ENCODE measurements at regions not wholly inside any gene's neighbourhood (a gene's known extent, or its start where the extent isn't known, plus 50 kb on each side); places are given as distances from the start of the nearest gene placed in this dataset.
"Not testable (repeated sequence)": the region's sequence is repeated elsewhere in the genome, so short reads cannot be mapped to it uniquely, and the experiment has no call there.

DNA sequence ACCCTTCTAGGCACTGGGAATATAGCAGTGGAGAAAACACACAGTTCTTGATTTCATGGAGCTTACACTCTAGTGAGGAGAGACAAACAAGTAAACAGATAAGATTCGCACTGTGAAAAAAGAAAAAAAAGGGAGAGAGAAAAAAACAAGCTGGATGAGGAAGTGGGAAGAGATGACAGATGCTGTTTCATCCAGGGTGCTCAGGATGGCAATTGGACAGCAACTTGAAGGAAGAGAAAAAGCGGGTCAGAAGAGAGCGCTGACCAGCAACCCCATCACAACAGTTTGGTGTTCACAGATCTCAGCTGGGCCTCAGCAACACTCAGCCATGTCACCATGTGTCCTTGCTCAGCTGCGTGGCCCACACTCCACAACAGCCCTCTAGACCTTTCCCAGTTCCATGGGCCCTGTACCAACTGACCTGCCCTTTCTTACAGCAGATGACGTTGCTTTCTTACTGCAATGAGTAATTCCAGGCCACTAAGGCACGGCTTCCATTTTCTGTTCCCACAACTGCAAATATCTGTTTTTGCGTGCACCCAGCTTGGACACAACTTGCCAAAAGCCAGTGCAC lies 230.8 kb downstream of the MEX3B start:
- Mint-ChIP-seq H3K36me3 (ENCODE audit: low read depth) (no peaks in the 10 kb centered on the region), H3K9me3 (no peaks in the 10 kb centered on the region), H3K27ac (no peak overlapping the region), H3K4me1 (ENCODE audit: low read depth) (no peaks in the 10 kb centered on the region), H3K27me3 (peaks cover 22% of the 10 kb centered on the region), H3K4me3 (no peak overlapping the region)
- no peak for DNase-seq

DNA sequence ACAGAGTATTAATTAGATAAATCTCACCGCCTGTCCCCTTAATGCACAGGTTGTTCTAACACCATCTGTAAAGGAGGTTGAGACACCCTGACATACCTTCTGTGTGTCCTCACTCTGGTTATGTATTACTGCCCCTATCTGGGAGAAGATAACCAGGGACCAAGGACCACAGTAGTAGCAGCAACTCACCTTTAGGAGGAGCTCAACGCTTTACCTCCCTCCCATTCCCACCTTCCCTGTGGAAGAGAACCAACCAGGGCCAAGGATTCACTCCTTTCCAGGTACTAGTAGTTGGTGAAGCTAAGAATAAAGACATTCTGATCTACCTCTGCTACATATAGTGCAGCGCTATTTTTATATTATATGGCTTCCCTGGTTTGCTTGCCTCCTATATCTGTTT lies 232.6 kb downstream of the MEX3B start:
- H3K36me3 Mint-ChIP-seq (ENCODE audit: low read depth) = no peaks in the 10 kb centered on the region
- H3K4me1 Mint-ChIP-seq (ENCODE audit: low read depth) = no peaks in the 10 kb centered on the region
- no peak overlapping the region for H3K27ac Mint-ChIP-seq
- H3K9me3 Mint-ChIP-seq = no peaks in the 10 kb centered on the region
- H3K4me3 Mint-ChIP-seq = no peak overlapping the region
- no peak for DNase-seq
- peaks cover 12% of the 10 kb centered on the region for H3K27me3 Mint-ChIP-seq

DNA sequence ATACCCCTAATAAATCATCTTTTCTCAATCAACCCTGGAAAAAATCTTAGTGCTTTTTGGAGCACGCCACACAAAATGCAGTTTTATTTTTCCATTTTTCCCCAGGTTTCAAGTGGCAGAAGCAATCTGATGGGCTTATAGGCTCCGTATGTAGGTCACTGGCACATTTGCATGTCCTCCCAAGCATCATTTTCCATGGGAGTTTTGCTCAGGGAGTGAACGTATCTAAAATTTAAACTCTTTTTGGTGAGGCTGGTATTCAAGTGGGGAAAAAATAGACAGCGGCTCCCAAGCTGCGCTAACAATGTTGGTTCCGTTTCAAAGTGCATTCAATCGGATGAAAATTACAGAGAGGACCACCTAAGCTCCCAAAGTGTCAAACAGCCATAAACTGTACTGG lies 233.4 kb downstream of the MEX3B start:
- H3K9me3 Mint-ChIP-seq = no peaks in the 10 kb centered on the region
- DNase-seq = no peak
- no peaks in the 10 kb centered on the region for H3K4me1 Mint-ChIP-seq (ENCODE audit: low read depth)
- H3K4me3 Mint-ChIP-seq = no peak overlapping the region
- H3K27me3 Mint-ChIP-seq = peaks cover 5% of the 10 kb centered on the region
- H3K36me3 Mint-ChIP-seq (ENCODE audit: low read depth) = no peaks in the 10 kb centered on the region
- H3K27ac Mint-ChIP-seq = no peak overlapping the region

DNA sequence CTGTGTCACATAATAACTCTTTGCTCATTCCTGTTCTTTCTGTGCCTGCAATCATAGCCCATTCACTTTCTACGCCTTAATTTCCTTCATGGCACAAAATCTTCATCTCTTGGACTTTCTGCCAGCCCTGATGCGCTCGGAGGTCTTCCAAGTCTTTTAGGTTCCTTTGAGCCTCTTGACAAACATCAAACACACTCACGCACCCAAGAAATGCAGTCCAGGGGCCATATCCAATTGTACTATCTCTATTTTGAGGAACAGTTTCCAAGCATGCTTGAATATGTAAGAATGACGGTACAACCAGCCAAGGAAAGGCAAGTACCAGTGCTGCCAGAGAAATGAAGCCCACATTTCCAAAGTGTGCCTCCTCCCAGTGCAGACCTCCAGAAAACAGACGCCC lies 234.1 kb downstream of the MEX3B start:
- H3K27me3 Mint-ChIP-seq = peaks cover 5% of the 10 kb centered on the region

DNA sequence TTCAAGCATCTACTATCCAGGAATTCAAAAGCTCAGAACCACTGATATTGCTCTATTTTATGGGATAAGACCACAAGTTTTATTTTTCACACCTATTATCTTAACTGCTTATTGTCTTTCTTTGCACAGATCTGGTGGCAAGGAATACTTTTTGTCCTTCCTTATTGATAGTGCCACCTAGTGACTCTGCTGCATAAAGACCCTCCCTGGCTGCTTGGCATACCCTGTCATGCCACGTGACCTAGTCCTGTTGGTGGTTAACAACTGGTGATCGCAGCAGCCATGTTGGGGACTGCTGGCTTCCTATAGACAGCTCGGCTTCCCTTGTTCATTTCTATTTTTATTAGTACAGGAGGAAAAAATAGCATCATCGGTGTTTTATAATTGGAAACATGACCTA lies 236.3 kb downstream of the MEX3B start:
- Mint-ChIP-seq H3K9me3 (no peaks in the 10 kb centered on the region), H3K27ac (no peak overlapping the region), H3K4me3 (no peak overlapping the region), H3K27me3 (peaks cover 5% of the 10 kb centered on the region), H3K36me3 (ENCODE audit: low read depth) (no peaks in the 10 kb centered on the region), H3K4me1 (ENCODE audit: low read depth) (no peaks in the 10 kb centered on the region)
- DNase-seq = no peak

More for the DNA sequence above, 234.1 kb downstream of the MEX3B start:
- Mint-ChIP-seq H3K27ac (no peak overlapping the region), H3K4me3 (no peak overlapping the region), H3K4me1 (ENCODE audit: low read depth) (no peaks in the 10 kb centered on the region), H3K9me3 (no peaks in the 10 kb centered on the region), H3K36me3 (ENCODE audit: low read depth) (no peaks in the 10 kb centered on the region)
- no peak for DNase-seq

DNA sequence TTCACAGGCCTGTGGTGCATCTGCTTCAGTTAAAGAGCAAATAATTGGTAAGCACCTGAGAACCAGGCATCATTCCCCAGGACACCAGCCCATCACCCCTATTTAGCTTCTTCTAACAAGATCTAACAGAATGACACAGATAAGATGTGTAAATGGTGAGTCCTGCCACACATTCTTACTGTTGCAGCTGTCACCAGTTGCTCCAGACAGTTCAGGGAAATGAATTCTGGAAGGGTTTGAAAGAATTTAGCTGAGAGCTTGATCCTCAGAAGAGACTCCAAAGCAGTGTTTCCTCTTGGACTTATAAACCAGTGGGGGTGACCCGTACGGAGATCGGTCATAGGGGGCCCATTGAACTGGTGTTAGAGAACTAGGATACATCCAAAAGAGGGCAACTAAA lies 238.0 kb downstream of the MEX3B start:
- no peaks in the 10 kb centered on the region for H3K9me3 Mint-ChIP-seq

DNA sequence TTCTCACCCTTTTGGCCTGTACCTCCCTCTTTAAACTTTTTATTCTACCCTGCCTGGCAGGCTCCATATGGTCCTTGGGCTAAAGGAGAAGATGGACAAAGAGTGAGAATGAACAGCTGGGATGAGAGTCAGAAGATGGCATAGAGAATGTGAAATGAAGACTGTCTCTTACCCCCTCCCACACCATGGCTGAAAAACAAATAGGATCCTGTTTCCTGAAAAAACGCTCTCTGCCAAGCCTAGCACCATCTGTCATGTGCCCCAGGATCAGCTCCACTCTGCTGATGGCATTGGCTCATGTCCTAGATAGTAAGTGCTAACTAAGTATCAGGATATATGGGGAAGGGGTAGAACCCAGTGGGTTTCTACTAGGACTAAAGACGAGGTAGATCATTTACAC lies 238.6 kb downstream of the MEX3B start:
- no peaks in the 10 kb centered on the region for H3K36me3 Mint-ChIP-seq (ENCODE audit: low read depth)
- H3K27ac Mint-ChIP-seq = no peak overlapping the region
- DNase-seq = no peak
- no peak overlapping the region for H3K4me3 Mint-ChIP-seq
- peaks cover 5% of the 10 kb centered on the region for H3K27me3 Mint-ChIP-seq
- no peaks in the 10 kb centered on the region for H3K4me1 Mint-ChIP-seq (ENCODE audit: low read depth)
- H3K9me3 Mint-ChIP-seq = no peaks in the 10 kb centered on the region

More for the DNA sequence above, 238.0 kb downstream of the MEX3B start:
- no peak for DNase-seq
- H3K4me1 Mint-ChIP-seq (ENCODE audit: low read depth) = no peaks in the 10 kb centered on the region
- no peak overlapping the region for H3K27ac Mint-ChIP-seq
- peaks cover 5% of the 10 kb centered on the region for H3K27me3 Mint-ChIP-seq
- no peaks in the 10 kb centered on the region for H3K36me3 Mint-ChIP-seq (ENCODE audit: low read depth)
- no peak overlapping the region for H3K4me3 Mint-ChIP-seq

DNA sequence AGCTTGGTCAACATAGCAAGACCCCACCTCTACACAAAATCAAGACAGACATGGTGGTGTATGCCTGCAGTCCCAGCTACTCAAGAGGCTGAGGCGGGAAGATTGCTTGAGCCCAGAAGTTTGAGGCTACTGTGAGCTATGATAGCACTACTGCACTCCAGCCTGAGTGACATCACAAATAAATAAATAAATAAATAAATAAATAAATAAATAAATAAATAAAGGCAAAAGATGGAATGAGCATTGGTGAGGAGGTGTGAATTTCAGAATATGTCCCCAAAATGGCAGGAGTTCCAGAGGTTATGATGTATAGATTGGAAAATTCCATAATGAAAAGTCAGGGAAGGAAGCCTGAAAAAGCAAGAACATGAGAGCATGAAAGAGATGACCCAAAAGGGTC lies 249.9 kb downstream of the MEX3B start:
- H3K9me3 Mint-ChIP-seq = no peaks in the 10 kb centered on the region
- H3K4me1 Mint-ChIP-seq (ENCODE audit: low read depth) = no peaks in the 10 kb centered on the region
- H3K27ac Mint-ChIP-seq = no peak overlapping the region
- no peaks in the 10 kb centered on the region for H3K36me3 Mint-ChIP-seq (ENCODE audit: low read depth)
- H3K27me3 Mint-ChIP-seq = no peaks in the 10 kb centered on the region
- H3K4me3 Mint-ChIP-seq = no peak overlapping the region
- DNase-seq = no peak

DNA sequence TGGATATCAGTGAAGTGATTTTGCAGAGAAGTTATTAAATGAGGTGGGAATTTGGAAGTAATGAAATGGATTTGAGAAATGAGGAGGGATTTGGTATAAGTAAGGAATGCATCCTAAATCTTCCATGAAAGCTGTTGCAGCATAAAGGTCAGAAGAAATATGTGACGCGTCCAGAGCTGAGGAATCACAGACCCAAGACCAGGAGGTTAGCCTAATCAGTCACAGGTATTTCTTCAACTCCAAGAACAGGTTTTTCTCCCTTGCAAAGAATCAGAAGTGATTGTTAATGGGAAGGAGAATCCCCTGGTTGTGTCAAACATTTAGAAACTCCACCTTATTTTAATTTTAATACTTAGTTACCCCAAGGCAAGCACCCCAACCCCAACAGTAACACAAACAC lies 253.2 kb downstream of the MEX3B start:
- no peak for DNase-seq
- peaks cover 8% of the 10 kb centered on the region for H3K27me3 Mint-ChIP-seq
- H3K4me3 Mint-ChIP-seq = no peak overlapping the region
- no peaks in the 10 kb centered on the region for H3K9me3 Mint-ChIP-seq
- no peaks in the 10 kb centered on the region for H3K36me3 Mint-ChIP-seq (ENCODE audit: low read depth)
- H3K4me1 Mint-ChIP-seq (ENCODE audit: low read depth) = no peaks in the 10 kb centered on the region
- no peak overlapping the region for H3K27ac Mint-ChIP-seq

DNA sequence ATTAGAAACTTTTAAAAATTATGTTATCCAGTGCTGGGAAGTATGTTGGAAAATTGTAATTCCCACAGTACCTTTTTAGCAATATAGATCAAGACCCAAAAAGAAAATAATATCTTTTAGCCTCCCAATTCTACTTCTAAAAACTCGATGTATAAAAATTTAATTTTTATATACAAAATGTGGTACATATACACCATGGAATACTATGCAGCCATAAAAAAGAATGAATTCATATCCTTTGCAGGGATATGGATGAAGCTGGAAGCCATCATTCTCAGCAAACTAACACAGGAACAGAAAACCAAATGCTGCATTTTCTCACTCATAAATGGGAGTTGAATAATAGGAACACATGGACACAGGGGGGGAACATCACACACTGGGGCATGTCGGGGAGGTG lies 254.5 kb downstream of the MEX3B start:
- DNase-seq; H3K4me1 Mint-ChIP-seq (ENCODE audit: low read depth); H3K36me3 Mint-ChIP-seq (ENCODE audit: low read depth); H3K27ac Mint-ChIP-seq; H3K9me3 Mint-ChIP-seq; H3K27me3 Mint-ChIP-seq; H3K4me3 Mint-ChIP-seq: not testable (repeated sequence)

DNA sequence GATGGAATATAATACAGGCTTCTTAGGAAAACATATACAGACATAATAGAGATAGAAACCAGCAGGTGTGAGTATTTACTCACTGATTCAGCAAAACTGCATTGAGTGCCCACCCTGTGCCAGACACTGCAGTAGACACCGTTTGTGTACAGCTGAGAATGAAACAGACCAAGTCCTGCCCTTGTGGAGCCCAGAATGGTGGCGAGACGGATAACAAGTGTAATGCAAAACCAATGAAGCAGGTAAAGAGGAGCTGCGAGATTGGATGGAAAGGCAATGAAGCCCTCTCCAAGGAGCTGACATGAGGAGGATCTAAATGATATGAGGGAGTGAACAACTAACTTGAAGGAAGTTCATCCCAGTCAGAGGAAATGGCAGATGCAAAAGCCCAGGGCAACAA lies 256.4 kb downstream of the MEX3B start:
- Mint-ChIP-seq H3K36me3 (ENCODE audit: low read depth) (no peaks in the 10 kb centered on the region), H3K4me3 (no peak overlapping the region), H3K9me3 (no peaks in the 10 kb centered on the region), H3K27me3 (peaks cover 16% of the 10 kb centered on the region), H3K4me1 (ENCODE audit: low read depth) (no peaks in the 10 kb centered on the region), H3K27ac (no peak overlapping the region)
- no peak for DNase-seq

DNA sequence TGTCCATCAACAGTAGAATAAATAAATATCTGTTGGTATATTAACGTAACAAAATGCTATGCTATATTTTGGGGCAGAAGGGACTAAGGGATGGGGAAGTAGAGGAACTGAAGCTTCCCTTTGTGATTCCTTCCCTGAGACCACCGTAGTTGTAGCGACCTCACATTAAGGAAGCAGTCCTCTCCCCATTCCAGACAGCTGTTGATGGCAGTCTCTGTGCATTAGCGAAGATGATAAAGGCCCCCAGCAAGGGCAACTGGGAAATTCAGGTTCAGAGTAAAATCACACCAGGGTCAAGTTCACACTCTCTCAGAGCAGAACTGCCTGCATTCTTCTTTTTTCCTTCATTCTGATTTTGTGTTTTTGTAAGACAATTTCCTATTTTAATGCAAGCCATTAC lies 259.0 kb downstream of the MEX3B start:
- no peaks in the 10 kb centered on the region for H3K36me3 Mint-ChIP-seq (ENCODE audit: low read depth)
- peaks cover 23% of the 10 kb centered on the region for H3K27me3 Mint-ChIP-seq
- H3K27ac Mint-ChIP-seq = no peak overlapping the region
- no peak for DNase-seq
- H3K4me1 Mint-ChIP-seq (ENCODE audit: low read depth) = no peaks in the 10 kb centered on the region
- no peaks in the 10 kb centered on the region for H3K9me3 Mint-ChIP-seq
- H3K4me3 Mint-ChIP-seq = no peak overlapping the region

DNA sequence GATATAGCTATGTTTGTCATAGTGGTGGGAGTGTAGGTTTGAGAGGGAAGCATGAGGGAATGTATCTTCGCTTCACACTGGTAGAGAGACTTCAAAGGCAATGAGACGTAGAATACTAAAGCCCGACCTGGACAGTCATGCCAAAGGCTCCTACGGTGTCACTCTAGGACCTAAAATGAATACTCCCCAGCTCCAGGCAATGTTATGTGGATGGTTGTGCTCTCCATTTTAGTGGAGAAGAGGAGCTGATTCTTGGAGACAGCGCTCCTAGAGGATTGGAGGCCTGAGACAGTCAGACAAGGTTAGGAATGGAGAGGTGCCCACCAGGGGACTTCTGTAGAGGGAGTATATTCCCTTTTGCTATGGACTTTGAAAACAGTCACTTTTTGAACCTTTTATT lies 260.1 kb downstream of the MEX3B start:
- no peaks in the 10 kb centered on the region for H3K36me3 Mint-ChIP-seq (ENCODE audit: low read depth)
- no peak for DNase-seq
- no peaks in the 10 kb centered on the region for H3K4me1 Mint-ChIP-seq (ENCODE audit: low read depth)
- H3K9me3 Mint-ChIP-seq = no peaks in the 10 kb centered on the region
- H3K27ac Mint-ChIP-seq = no peak overlapping the region
- no peak overlapping the region for H3K4me3 Mint-ChIP-seq
- H3K27me3 Mint-ChIP-seq = peaks cover 26% of the 10 kb centered on the region

DNA sequence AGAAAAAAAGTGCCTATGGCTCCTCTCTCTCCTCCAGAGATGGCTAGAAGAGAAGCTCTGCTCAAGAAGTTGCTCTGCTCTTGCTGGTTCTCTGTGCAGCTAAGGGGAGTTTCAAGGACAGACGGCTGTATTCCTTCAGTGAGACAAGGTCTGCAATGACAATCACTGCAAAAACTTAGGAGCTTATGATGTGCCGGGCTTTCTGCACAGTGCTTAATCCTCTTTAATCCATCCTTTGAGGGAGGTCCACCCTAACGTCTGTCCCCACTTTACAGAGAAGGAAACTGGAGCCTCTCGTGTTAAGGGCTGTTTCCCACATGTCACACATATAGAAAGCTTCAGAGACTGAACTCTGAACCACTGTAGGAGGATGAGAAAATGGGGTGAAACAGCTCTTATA lies 260.6 kb downstream of the MEX3B start:
- no peaks in the 10 kb centered on the region for H3K9me3 Mint-ChIP-seq
- H3K4me3 Mint-ChIP-seq = no peak overlapping the region
- H3K27ac Mint-ChIP-seq = no peak overlapping the region
- H3K4me1 Mint-ChIP-seq (ENCODE audit: low read depth) = no peaks in the 10 kb centered on the region
- H3K27me3 Mint-ChIP-seq = peaks cover 31% of the 10 kb centered on the region
- H3K36me3 Mint-ChIP-seq (ENCODE audit: low read depth) = no peaks in the 10 kb centered on the region
- DNase-seq = no peak

DNA sequence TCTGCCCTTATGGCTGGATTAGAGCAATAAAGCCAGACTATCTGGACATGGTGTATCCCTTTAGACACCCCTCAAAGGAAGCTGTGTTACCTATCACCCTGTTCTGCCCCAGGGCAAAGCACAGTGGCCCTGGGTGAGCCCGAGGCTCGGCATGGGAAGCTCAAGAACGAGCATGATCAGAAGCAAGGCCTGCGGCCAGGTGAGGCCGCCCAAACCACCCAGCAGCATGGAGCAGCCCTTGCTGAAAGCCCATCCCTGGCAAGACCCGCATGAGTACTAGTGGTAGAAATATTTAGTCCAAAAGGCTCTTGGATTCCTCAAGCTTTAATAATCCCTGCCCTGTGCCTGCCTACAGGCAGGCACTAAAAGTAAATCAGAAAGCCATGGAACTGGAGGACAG lies 261.1 kb downstream of the MEX3B start:
- Mint-ChIP-seq H3K9me3 (no peaks in the 10 kb centered on the region), H3K27ac (no peak overlapping the region), H3K4me1 (ENCODE audit: low read depth) (no peaks in the 10 kb centered on the region), H3K36me3 (ENCODE audit: low read depth) (no peaks in the 10 kb centered on the region), H3K27me3 (peaks cover 32% of the 10 kb centered on the region), H3K4me3 (no peak overlapping the region)
- no peak for DNase-seq

DNA sequence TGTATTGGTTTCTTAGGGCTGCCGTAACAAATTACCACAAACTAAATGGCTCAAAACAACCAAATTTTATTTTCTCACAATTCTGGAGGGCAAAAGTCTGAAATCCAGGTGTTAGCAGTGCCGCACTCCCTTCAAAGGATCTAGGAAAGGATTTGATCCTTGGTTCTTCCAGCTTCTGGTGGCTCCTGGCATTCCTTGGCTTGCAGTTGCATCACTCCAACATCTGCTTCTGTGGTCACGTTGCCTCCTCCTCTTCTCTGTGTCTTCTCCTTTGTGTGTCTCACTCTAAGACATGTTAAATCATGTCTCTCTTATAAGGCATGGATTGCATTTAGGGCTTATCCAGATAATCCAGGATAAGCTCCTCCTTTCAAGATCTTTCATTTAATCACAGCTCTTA lies 262.2 kb downstream of the MEX3B start:
- Mint-ChIP-seq H3K4me3 (no peak overlapping the region), H3K4me1 (ENCODE audit: low read depth) (no peaks in the 10 kb centered on the region), H3K9me3 (no peaks in the 10 kb centered on the region), H3K36me3 (ENCODE audit: low read depth) (no peaks in the 10 kb centered on the region), H3K27ac (no peak overlapping the region), H3K27me3 (peaks cover 32% of the 10 kb centered on the region)
- DNase-seq = no peak
